ENCODE measurements at regions not wholly inside any gene's neighbourhood (a gene's known extent, or its start where the extent isn't known, plus 50 kb on each side); places are given as distances from the start of the nearest gene placed in this dataset.

GRCh38 chr5:58145397-58145934 lies 314.4 kb downstream of the PLK2 start:
- DNase-seq: no peak

GRCh38 chr5:58143727-58144126 lies 316.2 kb downstream of the PLK2 start:
- DNase-seq: no peak

- no peak for DNase-seq
These were observed 316.7 kb downstream of the PLK2 start for GRCh38 chr5:58143181-58143580.

GRCh38 chr5:58138791-58139190 lies 321.1 kb downstream of the PLK2 start:
- DNase-seq: no peak

GRCh38 chr5:58136406-58136805 lies 323.5 kb downstream of the PLK2 start:
- DNase-seq: peak; percentile 57

- DNase-seq: no peak
These were observed 324.1 kb downstream of the PLK2 start for GRCh38 chr5:58135571-58136335.

GRCh38 chr5:58133631-58134296 lies 326.1 kb downstream of the PLK2 start:
- DNase-seq: peak; percentile 79

- DNase-seq: no peak
These were observed 326.7 kb downstream of the PLK2 start for GRCh38 chr5:58133216-58133615.

- no peak for DNase-seq
These were observed 332.3 kb downstream of the PLK2 start for GRCh38 chr5:58127255-58128220.

- DNase-seq: no peak
These were observed 336.4 kb downstream of the PLK2 start for GRCh38 chr5:58123501-58123900.

GRCh38 chr5:58122848-58123392 lies 337.0 kb downstream of the PLK2 start:
- DNase-seq: peak; percentile 56

- peak; percentile 86 for DNase-seq
These were observed 337.7 kb downstream of the PLK2 start for GRCh38 chr5:58122157-58122556.

GRCh38 chr5:58121391-58121790 lies 338.5 kb downstream of the PLK2 start:
- no peak for DNase-seq

GRCh38 chr5:58117542-58117941 lies 342.3 kb downstream of the PLK2 start:
- no peak for DNase-seq

GRCh38 chr5:58116346-58116745 lies 343.5 kb downstream of the PLK2 start:
- DNase-seq: no peak

GRCh38 chr5:58115811-58116210 lies 344.1 kb downstream of the PLK2 start:
- no peak for DNase-seq

GRCh38 chr5:58114324-58114723 lies 345.6 kb downstream of the PLK2 start:
- DNase-seq: no peak

GRCh38 chr5:58113172-58113571 lies 346.7 kb downstream of the PLK2 start:
- no peak for DNase-seq

GRCh38 chr5:58108511-58108910 lies 351.4 kb downstream of the PLK2 start:
- DNase-seq: no peak

- DNase-seq: no peak
These were observed 352.2 kb downstream of the PLK2 start for GRCh38 chr5:58107704-58108103.

GRCh38 chr5:58106754-58107410 lies 353.0 kb downstream of the PLK2 start:
- no peak for DNase-seq

GRCh38 chr5:58105836-58106235 lies 354.1 kb downstream of the PLK2 start:
- no peak for DNase-seq
